ENCODE measurements at regions not wholly inside any gene's neighbourhood (a gene's known extent, or its start where the extent isn't known, plus 50 kb on each side); places are given as distances from the start of the nearest gene placed in this dataset.

- no peak for TF ChIP-seq EZH2phosphoT487 (IDR thresholded peaks at IDR 0.05; ENCODE audit: unreplicated experiment)
- TF ChIP-seq CTCF (conservative IDR thresholded peaks at IDR 0.05; ENCODE audit: low read depth in 2 of 2) = no peak
- TF ChIP-seq STAT1 (IDR thresholded peaks at IDR 0.05; ENCODE audit: unreplicated experiment) = no peak
- no peak for TF ChIP-seq POLR2AphosphoS5 (IDR thresholded peaks at IDR 0.05; ENCODE audit: low read depth)
- no peak for TF ChIP-seq EZH2 (IDR thresholded peaks at IDR 0.05; ENCODE audit: low read depth, unreplicated experiment)
- no peak for TF ChIP-seq REST (IDR thresholded peaks at IDR 0.05; ENCODE audit: unreplicated experiment)
- no peak for TF ChIP-seq ZNF331 (CRISPR knock-in tag; IDR thresholded peaks at IDR 0.05; ENCODE audit: low read depth)
- TF ChIP-seq JUNB (IDR thresholded peaks at IDR 0.05; ENCODE audit: unreplicated experiment) = no peak
- TF ChIP-seq CREB1 (CRISPR knock-in tag; IDR thresholded peaks at IDR 0.05; ENCODE audit: low read depth) = no peak
- no peak for TF ChIP-seq ZNF114 (CRISPR knock-in tag; IDR thresholded peaks at IDR 0.05)
- no peak for TF ChIP-seq ETS1 (IDR thresholded peaks at IDR 0.05)
- TF ChIP-seq ZNF462 (CRISPR knock-in tag; IDR thresholded peaks at IDR 0.05) = no peak
- no peak for TF ChIP-seq NANOG (IDR thresholded peaks at IDR 0.05; ENCODE audit: borderline replicate concordance)
These were observed 298.1 kb upstream of the CDYL start for GRCh38 chr6:4478098-4478497.

All from GM23338 (cell line).